ENCODE measurements at regions not wholly inside any gene's neighbourhood (a gene's known extent, or its start where the extent isn't known, plus 50 kb on each side); places are given as distances from the start of the nearest gene placed in this dataset.

DNA sequence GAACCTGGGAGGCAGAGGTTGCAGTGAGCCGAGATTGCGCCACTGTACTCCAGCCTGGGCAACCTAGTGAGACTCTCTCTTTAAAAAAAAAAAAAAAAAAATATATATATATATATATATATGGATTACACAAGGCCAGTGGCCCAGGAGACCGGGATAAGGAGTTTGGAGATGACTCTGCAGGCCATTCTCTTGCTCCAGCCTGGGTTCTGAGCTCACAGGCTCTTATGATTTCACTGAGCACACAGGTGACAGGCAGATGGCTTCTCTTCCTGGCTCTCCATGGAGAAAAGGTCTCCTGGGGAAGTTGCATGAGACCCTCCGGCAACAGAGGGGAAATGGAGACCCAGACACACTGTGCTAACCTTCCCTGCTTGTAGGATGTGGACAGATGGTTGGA is 98.7 kb upstream of the VASH1 start:
- no peak for DNase-seq
- no peaks in the 10 kb centered on the region for H3K27me3 ChIP-seq (ENCODE audit: insufficient read depth)
- H4K20me1 ChIP-seq (ENCODE audit: insufficient read depth): no peaks in the 10 kb centered on the region
- H3K9me2 ChIP-seq: no peaks in the 10 kb centered on the region
- no peaks in the 10 kb centered on the region; a peak in 1 of 4 replicates for H3K4me1 ChIP-seq (ENCODE audit: control insufficient read depth in 1 of 2, insufficient read depth in 2 of 2, low read depth in 1 of 2, low read length in 1 of 2)
- 46% methylated on average over 4 of the region's 4 CpGs for WGBS (ENCODE audit: low lambda C conversion rate)
- ChIA-PET CTCF (interaction anchor here (1.0 to 1.7 kb wide), 3 partner anchors 11 to 122 kb away, joined by 3 to 5 read pairs (median 4); no protein-coding TSS in a partner anchor), POLR2A (no interaction called here)
- H3K79me2 ChIP-seq (ENCODE audit: insufficient read depth): no peaks in the 10 kb centered on the region
- no peak overlapping the region for H3K4me2 ChIP-seq
- H3K27ac ChIP-seq (ENCODE audit: low read depth in 2 of 2, low read length in 1 of 2): no peak overlapping the region
- no peak for TF ChIP-seq FOSL2 (IDR thresholded peaks at IDR 0.05; ENCODE audit: borderline replicate concordance, low read depth)
- TF ChIP-seq CHD2 (IDR thresholded peaks at IDR 0.05; ENCODE audit: low read length, partially characterized antibody): no peak
- TF ChIP-seq FOXJ3 (CRISPR knock-in tag; IDR thresholded peaks at IDR 0.05): no peak
- TF ChIP-seq GATA2 (CRISPR knock-in tag; IDR thresholded peaks at IDR 0.05): no peak
- TF ChIP-seq, protein P1, sequence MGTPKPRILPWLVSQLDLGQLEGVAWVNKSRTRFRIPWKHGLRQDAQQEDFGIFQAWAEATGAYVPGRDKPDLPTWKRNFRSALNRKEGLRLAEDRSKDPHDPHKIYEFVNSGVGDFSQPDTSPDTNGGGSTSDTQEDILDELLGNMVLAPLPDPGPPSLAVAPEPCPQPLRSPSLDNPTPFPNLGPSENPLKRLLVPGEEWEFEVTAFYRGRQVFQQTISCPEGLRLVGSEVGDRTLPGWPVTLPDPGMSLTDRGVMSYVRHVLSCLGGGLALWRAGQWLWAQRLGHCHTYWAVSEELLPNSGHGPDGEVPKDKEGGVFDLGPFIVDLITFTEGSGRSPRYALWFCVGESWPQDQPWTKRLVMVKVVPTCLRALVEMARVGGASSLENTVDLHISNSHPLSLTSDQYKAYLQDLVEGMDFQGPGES (IDR thresholded peaks at IDR 0.05; ENCODE audit: low read depth, low read length): no peak
- no peak for TF ChIP-seq TEAD4 (IDR thresholded peaks at IDR 0.05; ENCODE audit: borderline replicate concordance, insufficient read depth)
- TF ChIP-seq SMC3 (IDR thresholded peaks at IDR 0.05; ENCODE audit: low read depth, low read length): no peak
- no peak for TF ChIP-seq RXRA (IDR thresholded peaks at IDR 0.05; ENCODE audit: borderline replicate concordance, low read depth)
- TF ChIP-seq EP300 (IDR thresholded peaks at IDR 0.05; ENCODE audit: borderline replicate concordance in 1 of 2, low read depth in 1 of 2, low read length in 1 of 2): no peak
- TF ChIP-seq RCOR1 (IDR thresholded peaks at IDR 0.05; ENCODE audit: low read length): no peak
- no peak for TF ChIP-seq NFIC (IDR thresholded peaks at IDR 0.05; ENCODE audit: borderline replicate concordance)
- H3F3A ChIP-seq (replicated peaks; ENCODE audit: insufficient read depth): no peaks in the 10 kb centered on the region
- no peak overlapping the region for H3K9ac ChIP-seq
- no peaks in the 10 kb centered on the region for H3K36me3 ChIP-seq (replicated peaks in 1 of 2; ENCODE audit: control insufficient read depth in 1 of 2, insufficient read depth in 2 of 2, low read length in 1 of 2)
- H3K4me3 ChIP-seq (ENCODE audit: low read depth in 2 of 2, low read length in 1 of 2): no peak overlapping the region
- no peaks in the 10 kb centered on the region for H3K9me3 ChIP-seq
- no peak overlapping the region for H2AFZ ChIP-seq (ENCODE audit: low read depth)

DNA sequence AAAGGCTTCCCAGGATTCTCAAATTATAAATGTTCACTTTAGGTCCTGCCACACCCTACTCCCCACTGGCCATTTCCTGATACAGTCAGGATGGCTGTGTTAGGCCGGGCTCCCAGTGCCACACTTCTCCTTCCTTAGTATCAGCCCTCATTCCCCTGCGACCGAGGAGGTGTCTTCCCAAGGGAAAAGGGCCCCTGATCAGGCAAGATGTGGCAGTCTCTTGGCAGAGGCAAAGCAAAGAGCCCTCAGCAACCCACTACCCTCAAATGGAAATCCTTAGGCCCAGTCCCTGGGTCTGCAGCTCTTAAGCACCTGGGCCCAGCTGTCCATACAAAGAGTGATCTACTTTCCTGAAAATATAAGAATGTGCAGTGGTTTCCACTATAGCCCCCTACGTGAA is 96.5 kb upstream of the VASH1 start:
- no peaks in the 10 kb centered on the region for H3K36me3 ChIP-seq (replicated peaks in 1 of 2; ENCODE audit: control insufficient read depth in 1 of 2, insufficient read depth in 2 of 2, low read length in 1 of 2)
- ChIA-PET CTCF (interaction anchor here (0.7 to 1.5 kb wide), 2 partner anchors 19 to 37 kb away, joined by 3 to 6 read pairs; no protein-coding TSS in a partner anchor), POLR2A (no interaction called here)
- no peaks in the 10 kb centered on the region for H3F3A ChIP-seq (replicated peaks; ENCODE audit: insufficient read depth)
- H3K79me2 ChIP-seq (ENCODE audit: insufficient read depth): no peaks in the 10 kb centered on the region
- no peak for DNase-seq
- H2AFZ ChIP-seq (ENCODE audit: low read depth): no peak overlapping the region
- H3K27me3 ChIP-seq (ENCODE audit: insufficient read depth): no peaks in the 10 kb centered on the region
- no peaks in the 10 kb centered on the region; a peak in 1 of 4 replicates for H3K4me1 ChIP-seq (ENCODE audit: control insufficient read depth in 1 of 2, insufficient read depth in 2 of 2, low read depth in 1 of 2, low read length in 1 of 2)
- no peak overlapping the region for H3K4me2 ChIP-seq
- H4K20me1 ChIP-seq (ENCODE audit: insufficient read depth): no peaks in the 10 kb centered on the region
- H3K4me3 ChIP-seq (ENCODE audit: low read depth in 2 of 2, low read length in 1 of 2): no peak overlapping the region
- no peaks in the 10 kb centered on the region for H3K9me2 ChIP-seq
- no peak overlapping the region for H3K27ac ChIP-seq (ENCODE audit: low read depth in 2 of 2, low read length in 1 of 2)
- no peak for TF ChIP-seq MXI1 (IDR thresholded peaks at IDR 0.05; ENCODE audit: low read depth, low read length)
- no peak for TF ChIP-seq RFX5 (IDR thresholded peaks at IDR 0.05; ENCODE audit: low read length)
- TF ChIP-seq, protein P1 (IDR thresholded peaks at IDR 0.05; ENCODE audit: low read depth, low read length): no peak
- 17% methylated on average over 3 of the region's 4 CpGs for WGBS (ENCODE audit: low lambda C conversion rate)
- no peaks in the 10 kb centered on the region for H3K9me3 ChIP-seq
- H3K9ac ChIP-seq: no peak overlapping the region
